ENCODE measurements at regions not wholly inside any gene's neighbourhood (a gene's known extent, or its start where the extent isn't known, plus 50 kb on each side); places are given as distances from the start of the nearest gene placed in this dataset.

DNA sequence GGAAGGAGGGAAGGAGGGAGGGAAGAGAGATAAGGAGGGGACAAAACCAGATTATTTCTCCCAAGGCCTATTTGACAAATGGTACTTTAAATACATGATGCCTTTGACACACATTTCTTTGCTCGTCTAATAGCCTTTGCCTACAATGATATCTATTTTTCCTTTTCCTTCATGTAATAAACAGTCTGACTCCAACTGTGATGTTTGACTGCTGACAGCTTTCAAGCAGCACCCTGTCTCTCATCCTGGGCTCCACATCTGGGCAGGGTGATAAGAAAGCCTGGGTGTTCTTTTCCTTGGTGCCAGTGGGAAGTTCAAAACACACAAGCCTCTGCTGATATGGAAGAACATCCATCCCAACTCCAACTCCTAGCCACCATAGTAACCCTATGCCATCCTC, 1277.7 kb upstream of the NXPH2 start:
- no peak overlapping the region for H3K9ac ChIP-seq (ENCODE audit: insufficient read length)
- no peak for DNase-seq (ENCODE audit: low read depth, low spot score)
- TF ChIP-seq EZH2 (IDR thresholded peaks at IDR 0.05) (no peak), POLR2AphosphoS5 (IDR thresholded peaks at IDR 0.05; ENCODE audit: borderline replicate concordance, low read depth, low read length) (no peak), FOXP2 (optimal IDR thresholded peaks at IDR 0.05; ENCODE audit: control extremely low read depth, extremely low read length, insufficient read depth) (no peak)
- 0 out of 2 replicates have a peak, but pooled peaks cover 4% of the 10 kb centered on the region for H3K9me3 ChIP-seq (ENCODE audit: low read depth, low read length)
- H3K4me3 ChIP-seq = no peak overlapping the region
- H3K27ac ChIP-seq = no peak overlapping the region
- H3K36me3 ChIP-seq (ENCODE audit: insufficient read depth, low read length) = no peaks in the 10 kb centered on the region

- no peak for DNase-seq (ENCODE audit: low read depth, low spot score)
- Histone ChIP-seq H3K9ac (ENCODE audit: insufficient read length) (no peak overlapping the region), H3K36me3 (ENCODE audit: insufficient read depth, low read length) (no peaks in the 10 kb centered on the region), H3K27ac (no peak overlapping the region), H3K9me3 (ENCODE audit: low read depth, low read length) (no peaks in the 10 kb centered on the region), H3K4me3 (no peak overlapping the region)
- TF ChIP-seq EZH2 (IDR thresholded peaks at IDR 0.05) (no peak), FOXP2 (optimal IDR thresholded peaks at IDR 0.05; ENCODE audit: control extremely low read depth, extremely low read length, insufficient read depth) (no peak), POLR2AphosphoS5 (IDR thresholded peaks at IDR 0.05; ENCODE audit: borderline replicate concordance, low read depth, low read length) (no peak)
Measured at GRCh38 chr2:140041811-140042210, 1261.6 kb upstream of the NXPH2 start.

DNA sequence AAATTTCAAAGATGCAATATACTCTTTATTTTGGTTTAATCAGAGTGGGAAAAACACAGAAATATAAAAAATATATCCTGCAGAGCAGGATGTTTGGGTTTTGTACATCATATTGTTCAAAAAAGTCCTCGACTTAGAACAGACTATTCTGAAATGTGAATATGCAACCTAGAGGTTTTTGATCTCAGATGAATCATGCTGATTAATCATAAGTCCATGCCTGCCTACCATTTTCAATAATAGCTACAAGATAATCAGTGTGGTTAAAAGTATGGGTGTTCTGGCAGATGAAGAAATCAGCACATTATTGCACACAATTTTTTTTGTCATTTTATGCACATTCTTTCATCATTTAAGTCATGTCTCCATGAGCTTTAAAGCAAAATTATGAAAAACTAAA, 1261.0 kb upstream of the NXPH2 start:
- no peaks in the 10 kb centered on the region for H3K36me3 ChIP-seq (ENCODE audit: insufficient read depth, low read length)
- H3K9me3 ChIP-seq (ENCODE audit: low read depth, low read length) = no peaks in the 10 kb centered on the region
- H3K9ac ChIP-seq (ENCODE audit: insufficient read length) = no peak overlapping the region

DNA sequence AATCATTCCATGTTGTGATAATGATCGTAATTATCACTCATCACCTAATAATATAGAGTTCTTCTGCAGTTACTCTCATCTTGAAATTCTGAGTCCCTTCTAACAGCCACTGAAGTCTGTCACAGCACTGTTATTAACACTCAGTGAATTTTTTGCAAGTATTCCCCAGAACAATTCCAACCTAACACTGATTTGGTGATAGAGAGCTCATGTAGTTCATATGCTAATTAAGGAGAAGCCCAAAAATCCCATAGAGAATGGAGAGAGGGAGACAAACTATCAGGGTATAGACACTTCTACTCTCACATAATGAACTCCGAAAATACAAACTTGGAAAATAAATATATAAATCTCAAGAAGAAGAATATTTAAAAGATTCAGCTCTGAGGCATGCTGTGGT, 1253.4 kb upstream of the NXPH2 start:
- Histone ChIP-seq H3K27ac (no peak overlapping the region), H3K9ac (ENCODE audit: insufficient read length) (no peak overlapping the region), H3K9me3 (ENCODE audit: low read depth, low read length) (no peaks in the 10 kb centered on the region), H3K4me3 (no peak overlapping the region), H3K36me3 (ENCODE audit: insufficient read depth, low read length) (no peaks in the 10 kb centered on the region)
- no peak for DNase-seq (ENCODE audit: low read depth, low spot score)
- TF ChIP-seq POLR2AphosphoS5 (IDR thresholded peaks at IDR 0.05; ENCODE audit: borderline replicate concordance, low read depth, low read length) (no peak), EZH2 (IDR thresholded peaks at IDR 0.05) (no peak), FOXP2 (optimal IDR thresholded peaks at IDR 0.05; ENCODE audit: control extremely low read depth, extremely low read length, insufficient read depth) (no peak)

More for the DNA sequence above, 1261.0 kb upstream of the NXPH2 start:
- Histone ChIP-seq H3K27ac (no peak overlapping the region), H3K4me3 (no peak overlapping the region)
- TF ChIP-seq POLR2AphosphoS5 (IDR thresholded peaks at IDR 0.05; ENCODE audit: borderline replicate concordance, low read depth, low read length) = no peak
- no peak for TF ChIP-seq FOXP2 (optimal IDR thresholded peaks at IDR 0.05; ENCODE audit: control extremely low read depth, extremely low read length, insufficient read depth)
- no peak for TF ChIP-seq EZH2 (IDR thresholded peaks at IDR 0.05)
- no peak for DNase-seq (ENCODE audit: low read depth, low spot score)

- TF ChIP-seq EZH2 (IDR thresholded peaks at IDR 0.05) (no peak), POLR2AphosphoS5 (IDR thresholded peaks at IDR 0.05; ENCODE audit: borderline replicate concordance, low read depth, low read length) (no peak), FOXP2 (optimal IDR thresholded peaks at IDR 0.05; ENCODE audit: control extremely low read depth, extremely low read length, insufficient read depth) (no peak)
- DNase-seq (ENCODE audit: low read depth, low spot score) = no peak
- Histone ChIP-seq H3K4me3 (no peak overlapping the region), H3K27ac (no peak overlapping the region), H3K9me3 (ENCODE audit: low read depth, low read length) (no peaks in the 10 kb centered on the region), H3K36me3 (ENCODE audit: insufficient read depth, low read length) (no peaks in the 10 kb centered on the region), H3K9ac (ENCODE audit: insufficient read length) (no peak overlapping the region)
Measured at GRCh38 chr2:140027966-140028365, 1247.8 kb upstream of the NXPH2 start.

DNA sequence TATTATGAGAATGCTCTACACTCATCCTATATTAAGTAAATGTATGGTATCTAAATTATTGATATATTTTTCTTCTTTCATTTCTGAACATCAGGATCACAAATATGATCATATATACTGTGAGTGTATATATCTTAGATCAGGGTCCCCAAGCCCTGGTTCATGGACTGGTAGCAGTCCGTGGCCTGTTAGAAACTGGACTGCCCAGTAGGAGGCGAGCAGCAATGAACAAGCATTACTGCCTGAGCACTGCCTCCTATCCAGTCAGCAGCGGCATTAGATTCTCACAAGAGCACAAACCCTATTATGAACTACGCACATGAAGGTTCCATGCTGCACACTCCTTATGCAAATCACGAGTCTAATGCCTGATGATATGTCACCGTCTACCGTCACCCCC, 1247.1 kb upstream of the NXPH2 start:
- Histone ChIP-seq H3K9ac (ENCODE audit: insufficient read length) (no peak overlapping the region), H3K4me3 (no peak overlapping the region), H3K27ac (no peak overlapping the region), H3K9me3 (ENCODE audit: low read depth, low read length) (no peaks in the 10 kb centered on the region), H3K36me3 (ENCODE audit: insufficient read depth, low read length) (no peaks in the 10 kb centered on the region)
- TF ChIP-seq POLR2AphosphoS5 (IDR thresholded peaks at IDR 0.05; ENCODE audit: borderline replicate concordance, low read depth, low read length) (no peak), EZH2 (IDR thresholded peaks at IDR 0.05) (no peak)
- DNase-seq (ENCODE audit: low read depth, low spot score) = no peak

DNA sequence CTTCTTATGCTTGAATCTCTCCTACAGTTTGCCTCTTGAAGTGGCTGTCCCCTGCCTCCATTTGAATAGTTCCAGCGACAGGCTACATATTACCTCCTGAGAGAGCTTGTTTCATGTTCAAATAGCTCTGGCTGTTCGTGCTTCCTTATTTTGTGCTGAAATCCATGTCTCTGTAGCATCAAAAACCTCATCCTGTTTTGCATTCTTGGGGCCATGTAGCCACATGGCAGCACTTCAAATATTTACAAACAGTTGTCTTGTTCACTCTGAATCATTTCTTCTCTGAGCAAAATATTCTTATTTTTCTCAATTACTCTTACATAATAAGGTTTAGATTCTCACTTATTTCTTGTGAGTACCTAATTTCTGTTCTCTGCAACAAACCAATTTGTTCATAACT, 1243.1 kb upstream of the NXPH2 start:
- Histone ChIP-seq H3K36me3 (ENCODE audit: insufficient read depth, low read length) (no peaks in the 10 kb centered on the region), H3K9me3 (ENCODE audit: low read depth, low read length) (no peaks in the 10 kb centered on the region), H3K27ac (no peak overlapping the region), H3K9ac (ENCODE audit: insufficient read length) (no peak overlapping the region), H3K4me3 (no peak overlapping the region)
- no peak for DNase-seq (ENCODE audit: low read depth, low spot score)
- TF ChIP-seq POLR2AphosphoS5 (IDR thresholded peaks at IDR 0.05; ENCODE audit: borderline replicate concordance, low read depth, low read length) (no peak), FOXP2 (optimal IDR thresholded peaks at IDR 0.05; ENCODE audit: control extremely low read depth, extremely low read length, insufficient read depth) (no peak), EZH2 (IDR thresholded peaks at IDR 0.05) (no peak)

DNA sequence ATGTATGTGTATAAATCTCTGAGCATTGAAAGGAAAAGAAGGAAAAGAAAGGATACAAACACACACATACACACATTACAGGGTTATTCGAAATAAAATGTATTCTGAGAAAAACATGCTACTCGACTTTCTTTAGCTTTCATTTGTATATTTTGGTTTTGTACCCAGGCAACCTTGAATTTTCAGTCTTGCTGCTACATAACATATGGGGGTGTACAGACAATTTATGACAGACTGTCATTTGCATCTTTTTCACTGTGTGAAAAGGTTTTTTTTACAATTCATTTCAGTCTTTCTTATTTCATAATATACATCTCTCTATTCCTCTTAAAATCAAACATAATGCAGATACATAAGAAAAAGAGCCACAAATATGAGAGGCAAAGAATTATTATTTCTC, 1238.4 kb upstream of the NXPH2 start:
- Histone ChIP-seq H3K36me3 (ENCODE audit: insufficient read depth, low read length) (no peaks in the 10 kb centered on the region), H3K9ac (ENCODE audit: insufficient read length) (no peak overlapping the region), H3K9me3 (ENCODE audit: low read depth, low read length) (no peaks in the 10 kb centered on the region), H3K4me3 (no peak overlapping the region), H3K27ac (no peak overlapping the region)
- TF ChIP-seq EZH2 (IDR thresholded peaks at IDR 0.05) = no peak
- TF ChIP-seq FOXP2 (optimal IDR thresholded peaks at IDR 0.05; ENCODE audit: control extremely low read depth, extremely low read length, insufficient read depth) = no peak
- no peak for TF ChIP-seq POLR2AphosphoS5 (IDR thresholded peaks at IDR 0.05; ENCODE audit: borderline replicate concordance, low read depth, low read length)
- no peak for DNase-seq (ENCODE audit: low read depth, low spot score)

DNA sequence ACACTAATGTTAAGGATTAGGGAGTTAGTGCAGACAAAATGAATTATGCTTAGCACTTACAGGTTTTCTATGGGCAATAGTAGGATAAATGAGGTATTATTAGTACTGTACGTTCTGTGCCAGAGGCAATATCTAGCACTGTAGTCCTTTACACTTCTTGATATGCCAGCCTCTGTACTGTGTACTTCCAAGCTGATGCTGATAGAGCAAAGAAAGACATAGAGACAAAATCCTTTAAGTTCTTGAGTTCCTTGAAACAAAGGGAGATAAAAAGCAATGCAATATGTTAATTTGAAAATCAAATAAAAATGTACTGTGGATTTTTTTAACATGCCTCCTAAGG, 1234.0 kb upstream of the NXPH2 start:
- no peak overlapping the region for H3K27ac ChIP-seq
- H3K9me3 ChIP-seq (ENCODE audit: low read depth, low read length) = no peaks in the 10 kb centered on the region
- no peak for TF ChIP-seq POLR2AphosphoS5 (IDR thresholded peaks at IDR 0.05; ENCODE audit: borderline replicate concordance, low read depth, low read length)
- no peak for TF ChIP-seq FOXP2 (optimal IDR thresholded peaks at IDR 0.05; ENCODE audit: control extremely low read depth, extremely low read length, insufficient read depth)
- peak overlapping the region; percentile 43 for H3K4me3 ChIP-seq
- DNase-seq (ENCODE audit: low read depth, low spot score) = peak; percentile 20
- H3K9ac ChIP-seq (ENCODE audit: insufficient read length) = no peak overlapping the region
- no peaks in the 10 kb centered on the region for H3K36me3 ChIP-seq (ENCODE audit: insufficient read depth, low read length)
